ENCODE measurements at regions not wholly inside any gene's neighbourhood (a gene's known extent, or its start where the extent isn't known, plus 50 kb on each side); places are given as distances from the start of the nearest gene placed in this dataset.

- Mint-ChIP-seq H3K27me3 (ENCODE audit: insufficient read depth) (no peaks in the 10 kb centered on the region), H3K4me1 (peaks cover 9% of the 10 kb centered on the region), H3K27ac (no peak overlapping the region), H3K9me3 (peaks cover 40% of the 10 kb centered on the region), H3K36me3 (ENCODE audit: low read depth) (peaks cover 15% of the 10 kb centered on the region), H3K4me3 (no peak overlapping the region)
- 99 to 100% methylated on average over 1 to 3 of the region's 3 CpGs for WGBS, 2 experiments (ENCODE audit: insufficient coverage in 1 of 2, insufficient read length in 1 of 2)
- H3K27ac ChIP-seq (ENCODE audit: low read depth, low read length): no peak overlapping the region
- no peak overlapping the region for H3K4me3 ChIP-seq (ENCODE audit: low read length)
- no peak overlapping the region for H3K9ac ChIP-seq (ENCODE audit: extremely low read depth, low read length, poor library complexity, severe bottlenecking)
- H3K4me1 ChIP-seq (ENCODE audit: control insufficient read depth, insufficient read depth, low read length): no peaks in the 10 kb centered on the region
- DNase-seq: no peak
- peaks cover 14% of the 10 kb centered on the region for H3K9me3 ChIP-seq (ENCODE audit: control insufficient read depth, low read length)
- H3K36me3 ChIP-seq (ENCODE audit: control insufficient read depth, insufficient read depth, low read length): no peaks in the 10 kb centered on the region
- TF ChIP-seq CTCF (conservative IDR thresholded peaks at IDR 0.05): no peak
- H3K27me3 ChIP-seq (ENCODE audit: control insufficient read depth, insufficient read depth, low read length, poor library complexity, severe bottlenecking): no peaks in the 10 kb centered on the region
Observed at GRCh38 chr4:162715401-162715800, 451.3 kb downstream of the NAF1 start.

DNA sequence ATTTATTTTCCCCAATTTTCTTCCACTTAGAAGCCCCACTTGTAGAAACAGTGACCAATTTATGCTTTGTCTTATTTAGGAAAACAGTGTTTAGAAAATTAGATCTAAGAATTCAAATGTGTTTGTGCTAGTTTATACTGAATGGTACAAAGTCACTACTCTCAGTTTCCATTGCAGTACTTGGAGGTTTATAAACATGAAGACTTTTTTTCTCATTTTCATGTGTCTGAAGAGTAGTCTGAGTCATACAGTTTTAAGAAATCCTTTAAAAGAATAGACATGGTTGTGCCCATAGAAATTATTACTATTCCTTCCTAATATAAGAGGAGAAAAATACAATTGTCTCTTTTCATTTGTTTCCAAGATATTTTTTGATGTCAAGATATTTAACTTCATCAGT, 458.7 kb downstream of the NAF1 start:
- Histone ChIP-seq H3K4me1 (ENCODE audit: control insufficient read depth, insufficient read depth, low read length) (peaks cover 3% of the 10 kb centered on the region), H3K9ac (ENCODE audit: extremely low read depth, low read length, poor library complexity, severe bottlenecking) (no peak overlapping the region), H3K27ac (ENCODE audit: low read depth, low read length) (no peak overlapping the region), H3K4me3 (ENCODE audit: low read length) (no peak overlapping the region), H3K36me3 (ENCODE audit: control insufficient read depth, insufficient read depth, low read length) (no peaks in the 10 kb centered on the region), H3K9me3 (ENCODE audit: control insufficient read depth, low read length) (peaks cover 28% of the 10 kb centered on the region), H3K27me3 (ENCODE audit: control insufficient read depth, insufficient read depth, low read length, poor library complexity, severe bottlenecking) (no peaks in the 10 kb centered on the region)
- no peak for DNase-seq
- Mint-ChIP-seq H3K4me3 (no peak overlapping the region), H3K4me1 (peaks cover 5% of the 10 kb centered on the region), H3K27me3 (ENCODE audit: insufficient read depth) (no peaks in the 10 kb centered on the region), H3K9me3 (peaks cover 49% of the 10 kb centered on the region), H3K27ac (no peak overlapping the region), H3K36me3 (ENCODE audit: low read depth) (peaks cover 22% of the 10 kb centered on the region)
- no peak for TF ChIP-seq CTCF (conservative IDR thresholded peaks at IDR 0.05)

DNA sequence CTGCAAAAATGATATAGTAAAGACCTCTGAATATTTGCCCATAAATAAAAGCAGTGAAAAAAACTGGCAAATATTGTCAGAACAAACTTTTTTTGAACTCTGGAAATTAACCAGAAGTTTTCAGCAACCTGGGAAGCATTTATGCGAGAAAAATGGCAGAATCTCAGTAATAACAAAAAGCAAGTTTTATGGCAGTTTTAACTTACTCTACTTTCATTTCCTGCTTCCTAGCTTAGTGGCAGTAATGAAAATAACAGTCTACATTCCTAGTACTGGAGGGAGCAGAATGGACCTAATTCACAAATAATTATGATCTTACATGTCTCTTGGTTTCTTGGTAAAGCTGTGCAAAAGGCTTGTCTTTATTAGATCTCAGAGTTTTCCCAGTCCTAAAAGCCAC, 460.1 kb downstream of the NAF1 start:
- WGBS, 2 experiments (ENCODE audit: insufficient coverage in 1 of 2, insufficient read length in 1 of 2): 90 to 100% methylated on average over 1 of the region's 1 CpG
- Mint-ChIP-seq H3K4me3 (no peak overlapping the region), H3K36me3 (ENCODE audit: low read depth) (peaks cover 18% of the 10 kb centered on the region), H3K27me3 (ENCODE audit: insufficient read depth) (no peaks in the 10 kb centered on the region), H3K4me1 (peaks cover 5% of the 10 kb centered on the region), H3K27ac (no peak overlapping the region), H3K9me3 (peaks cover 35% of the 10 kb centered on the region)
- no peak for TF ChIP-seq CTCF (conservative IDR thresholded peaks at IDR 0.05)
- H3K4me3 ChIP-seq (ENCODE audit: low read length): no peak overlapping the region
- no peak for DNase-seq
- H3K27ac ChIP-seq (ENCODE audit: low read depth, low read length): no peak overlapping the region
- H3K4me1 ChIP-seq (ENCODE audit: control insufficient read depth, insufficient read depth, low read length): peaks cover 3% of the 10 kb centered on the region
- no peaks in the 10 kb centered on the region for H3K36me3 ChIP-seq (ENCODE audit: control insufficient read depth, insufficient read depth, low read length)
- H3K9me3 ChIP-seq (ENCODE audit: control insufficient read depth, low read length): peaks cover 29% of the 10 kb centered on the region
- H3K27me3 ChIP-seq (ENCODE audit: control insufficient read depth, insufficient read depth, low read length, poor library complexity, severe bottlenecking): no peaks in the 10 kb centered on the region
- no peak overlapping the region for H3K9ac ChIP-seq (ENCODE audit: extremely low read depth, low read length, poor library complexity, severe bottlenecking)

Measured in endodermal cell (in vitro differentiated cells).